ENCODE measurements at regions not wholly inside any gene's neighbourhood (a gene's known extent, or its start where the extent isn't known, plus 50 kb on each side); places are given as distances from the start of the nearest gene placed in this dataset.

GRCh38 chr6:44554861-44555260 is 167.4 kb downstream of the CDC5L start:
- DNase-seq = no peak
- no peak overlapping the region for H2BK120ac ChIP-seq (ENCODE audit: insufficient read depth, low read length, poor library complexity)
- WGBS (ENCODE audit: extremely low coverage, insufficient coverage, insufficient read length) = no CpG with 5 or more reads among the region's 7 CpGs

GRCh38 chr6:44556046-44556445 is 168.5 kb downstream of the CDC5L start:
- H3K4me2 ChIP-seq (ENCODE audit: low read length) = no peak overlapping the region
- no peak overlapping the region for H2AFZ ChIP-seq (ENCODE audit: insufficient read depth, low read length, poor library complexity)
- no peaks in the 10 kb centered on the region for H3K79me2 ChIP-seq (ENCODE audit: control insufficient read depth, insufficient read depth, low read length, poor library complexity)
- no peak overlapping the region for H3K4ac ChIP-seq (ENCODE audit: low read depth, low read length)
- H2BK120ac ChIP-seq (ENCODE audit: insufficient read depth, low read length, poor library complexity) = no peak overlapping the region
- H4K8ac ChIP-seq (ENCODE audit: low read depth, low read length) = no peak overlapping the region
- no peak overlapping the region for H3K18ac ChIP-seq (ENCODE audit: low read length)
- no peaks in the 10 kb centered on the region for H3K79me1 ChIP-seq (ENCODE audit: low read length)
- H3K4me3 ChIP-seq (ENCODE audit: low read depth, low read length) = no peak overlapping the region
- H3K27ac ChIP-seq (ENCODE audit: low read depth, low read length) = no peak overlapping the region
- no peak overlapping the region for H3K14ac ChIP-seq (ENCODE audit: low read length)
- H2AK5ac ChIP-seq (ENCODE audit: low read length) = no peak overlapping the region
- H2BK5ac ChIP-seq (ENCODE audit: low read depth, low read length, poor library complexity) = no peak overlapping the region
- no peak overlapping the region for H3K9ac ChIP-seq (ENCODE audit: low read length)
- H4K12ac ChIP-seq (ENCODE audit: low read depth, low read length) = no peak overlapping the region
- H3K4me1 ChIP-seq (ENCODE audit: control insufficient read depth in 1 of 2, insufficient read depth in 2 of 2, low read length in 2 of 2) = no peaks in the 10 kb centered on the region
- H4K91ac ChIP-seq (ENCODE audit: low read depth, low read length) = no peak overlapping the region
- WGBS (ENCODE audit: extremely low coverage, insufficient coverage, insufficient read length) = no CpG with 5 or more reads among the region's 1 CpG
- no peak overlapping the region for H3K23ac ChIP-seq (ENCODE audit: low read length)
- no peaks in the 10 kb centered on the region for H3K36me3 ChIP-seq (ENCODE audit: control insufficient read depth in 1 of 2, insufficient read depth in 2 of 2, low read length in 2 of 2)
- no peak overlapping the region for H2BK12ac ChIP-seq (ENCODE audit: low read length)
- no peaks in the 10 kb centered on the region for H3K27me3 ChIP-seq (ENCODE audit: insufficient read depth, low read length)
- DNase-seq = no peak
- peaks cover 3% of the 10 kb centered on the region for H3K9me3 ChIP-seq (ENCODE audit: insufficient read depth, low read depth, low read length)

More at GRCh38 chr6:44554861-44555260, 167.4 kb downstream of the CDC5L start:
- Histone ChIP-seq H3K4me1 (ENCODE audit: control insufficient read depth in 1 of 2, insufficient read depth in 2 of 2, low read length in 2 of 2) (no peaks in the 10 kb centered on the region), H4K8ac (ENCODE audit: low read depth, low read length) (no peak overlapping the region), H3K23ac (ENCODE audit: low read length) (no peak overlapping the region), H3K4me2 (ENCODE audit: low read length) (no peak overlapping the region), H2BK12ac (ENCODE audit: low read length) (no peak overlapping the region), H3K9ac (ENCODE audit: low read length) (no peak overlapping the region), H3K27me3 (ENCODE audit: insufficient read depth, low read length) (no peaks in the 10 kb centered on the region), H3K79me2 (ENCODE audit: control insufficient read depth, insufficient read depth, low read length, poor library complexity) (no peaks in the 10 kb centered on the region), H3K79me1 (ENCODE audit: low read length) (no peaks in the 10 kb centered on the region), H3K27ac (ENCODE audit: low read depth, low read length) (no peak overlapping the region), H2AFZ (ENCODE audit: insufficient read depth, low read length, poor library complexity) (no peak overlapping the region), H4K91ac (ENCODE audit: low read depth, low read length) (no peak overlapping the region), H3K18ac (ENCODE audit: low read length) (no peak overlapping the region), H3K4ac (ENCODE audit: low read depth, low read length) (no peak overlapping the region), H3K9me3 (ENCODE audit: insufficient read depth, low read depth, low read length) (peaks cover 3% of the 10 kb centered on the region), H3K36me3 (ENCODE audit: control insufficient read depth in 1 of 2, insufficient read depth in 2 of 2, low read length in 2 of 2) (no peaks in the 10 kb centered on the region), H2BK5ac (ENCODE audit: low read depth, low read length, poor library complexity) (no peak overlapping the region), H2AK5ac (ENCODE audit: low read length) (no peak overlapping the region), H3K14ac (ENCODE audit: low read length) (no peak overlapping the region), H4K12ac (ENCODE audit: low read depth, low read length) (no peak overlapping the region), H3K4me3 (ENCODE audit: low read depth, low read length) (no peak overlapping the region)

GRCh38 chr6:44558024-44558831 is 170.7 kb downstream of the CDC5L start:
- H4K91ac ChIP-seq (ENCODE audit: low read depth, low read length) = no peak overlapping the region
- no CpG with 5 or more reads among the region's 7 CpGs for whole genome bisulfite sequencing (ENCODE audit: extremely low coverage, insufficient coverage, insufficient read length)
- no peak overlapping the region for H3K23ac ChIP-seq (ENCODE audit: low read length)
- no peak overlapping the region for H3K14ac ChIP-seq (ENCODE audit: low read length)
- no peak overlapping the region for H3K27ac ChIP-seq (ENCODE audit: low read depth, low read length)
- no peak overlapping the region for H3K4ac ChIP-seq (ENCODE audit: low read depth, low read length)
- H3K27me3 ChIP-seq (ENCODE audit: insufficient read depth, low read length) = no peaks in the 10 kb centered on the region
- no peaks in the 10 kb centered on the region for H3K79me1 ChIP-seq (ENCODE audit: low read length)
- H3K4me2 ChIP-seq (ENCODE audit: low read length) = no peak overlapping the region
- H3K18ac ChIP-seq (ENCODE audit: low read length) = no peak overlapping the region
- H3K36me3 ChIP-seq (ENCODE audit: control insufficient read depth in 1 of 2, insufficient read depth in 2 of 2, low read length in 2 of 2) = no peaks in the 10 kb centered on the region
- no peak overlapping the region for H2AK5ac ChIP-seq (ENCODE audit: low read length)
- no peak overlapping the region for H2AFZ ChIP-seq (ENCODE audit: insufficient read depth, low read length, poor library complexity)
- no peak overlapping the region for H3K9ac ChIP-seq (ENCODE audit: low read length)
- no peaks in the 10 kb centered on the region for H3K4me1 ChIP-seq (ENCODE audit: control insufficient read depth in 1 of 2, insufficient read depth in 2 of 2, low read length in 2 of 2)
- H3K9me3 ChIP-seq (ENCODE audit: insufficient read depth, low read depth, low read length) = peaks cover 3% of the 10 kb centered on the region
- no peak overlapping the region for H3K4me3 ChIP-seq (ENCODE audit: low read depth, low read length)
- no peak overlapping the region for H4K8ac ChIP-seq (ENCODE audit: low read depth, low read length)
- no peak overlapping the region for H2BK12ac ChIP-seq (ENCODE audit: low read length)
- DNase-seq = no peak
- H3K79me2 ChIP-seq (ENCODE audit: control insufficient read depth, insufficient read depth, low read length, poor library complexity) = no peaks in the 10 kb centered on the region
- no peak overlapping the region for H4K12ac ChIP-seq (ENCODE audit: low read depth, low read length)
- no peak overlapping the region for H2BK120ac ChIP-seq (ENCODE audit: insufficient read depth, low read length, poor library complexity)
- no peak overlapping the region for H2BK5ac ChIP-seq (ENCODE audit: low read depth, low read length, poor library complexity)

GRCh38 chr6:44558832-44559251 is 171.3 kb downstream of the CDC5L start:
- no peak overlapping the region for H4K12ac ChIP-seq (ENCODE audit: low read depth, low read length)
- no peak overlapping the region for H2BK120ac ChIP-seq (ENCODE audit: insufficient read depth, low read length, poor library complexity)
- no peak overlapping the region for H3K23ac ChIP-seq (ENCODE audit: low read length)
- H2AK5ac ChIP-seq (ENCODE audit: low read length) = no peak overlapping the region
- no peak overlapping the region for H3K27ac ChIP-seq (ENCODE audit: low read depth, low read length)
- no peak for DNase-seq
- no peak overlapping the region for H3K18ac ChIP-seq (ENCODE audit: low read length)
- no peak overlapping the region for H3K4me2 ChIP-seq (ENCODE audit: low read length)
- H4K8ac ChIP-seq (ENCODE audit: low read depth, low read length) = no peak overlapping the region
- no peak overlapping the region for H2BK5ac ChIP-seq (ENCODE audit: low read depth, low read length, poor library complexity)
- no peaks in the 10 kb centered on the region for H3K27me3 ChIP-seq (ENCODE audit: insufficient read depth, low read length)
- H4K91ac ChIP-seq (ENCODE audit: low read depth, low read length) = no peak overlapping the region
- no peak overlapping the region for H3K4me3 ChIP-seq (ENCODE audit: low read depth, low read length)
- no CpG with 5 or more reads among the region's 2 CpGs for WGBS (ENCODE audit: extremely low coverage, insufficient coverage, insufficient read length)
- H3K36me3 ChIP-seq (ENCODE audit: control insufficient read depth in 1 of 2, insufficient read depth in 2 of 2, low read length in 2 of 2) = no peaks in the 10 kb centered on the region
- no peak overlapping the region for H3K4ac ChIP-seq (ENCODE audit: low read depth, low read length)
- no peaks in the 10 kb centered on the region for H3K79me2 ChIP-seq (ENCODE audit: control insufficient read depth, insufficient read depth, low read length, poor library complexity)
- no peak overlapping the region for H3K14ac ChIP-seq (ENCODE audit: low read length)
- no peaks in the 10 kb centered on the region for H3K79me1 ChIP-seq (ENCODE audit: low read length)
- no peak overlapping the region for H3K9ac ChIP-seq (ENCODE audit: low read length)
- no peaks in the 10 kb centered on the region for H3K4me1 ChIP-seq (ENCODE audit: control insufficient read depth in 1 of 2, insufficient read depth in 2 of 2, low read length in 2 of 2)
- H3K9me3 ChIP-seq (ENCODE audit: insufficient read depth, low read depth, low read length) = peaks cover 3% of the 10 kb centered on the region
- H2AFZ ChIP-seq (ENCODE audit: insufficient read depth, low read length, poor library complexity) = no peak overlapping the region
- H2BK12ac ChIP-seq (ENCODE audit: low read length) = no peak overlapping the region

Measured in trophoblast cell (in vitro differentiated cells and primary cell).